NCI-H1417 treated with DMSO at 0.1 percent for 48 hours (cell line): ENCODE measurements at regions not wholly inside any gene's neighbourhood (a gene's known extent, or its start where the extent isn't known, plus 50 kb on each side); places are given as distances from the start of the nearest gene placed in this dataset.
"Not testable (repeated sequence)": the region's sequence is repeated elsewhere in the genome, so short reads cannot be mapped to it uniquely, and the experiment has no call there.

Source experiments
- DNase-seq: peaks from one replicate; lab custom pipeline; 2025; lab: John Stamatoyannopoulos, UW

DNA sequence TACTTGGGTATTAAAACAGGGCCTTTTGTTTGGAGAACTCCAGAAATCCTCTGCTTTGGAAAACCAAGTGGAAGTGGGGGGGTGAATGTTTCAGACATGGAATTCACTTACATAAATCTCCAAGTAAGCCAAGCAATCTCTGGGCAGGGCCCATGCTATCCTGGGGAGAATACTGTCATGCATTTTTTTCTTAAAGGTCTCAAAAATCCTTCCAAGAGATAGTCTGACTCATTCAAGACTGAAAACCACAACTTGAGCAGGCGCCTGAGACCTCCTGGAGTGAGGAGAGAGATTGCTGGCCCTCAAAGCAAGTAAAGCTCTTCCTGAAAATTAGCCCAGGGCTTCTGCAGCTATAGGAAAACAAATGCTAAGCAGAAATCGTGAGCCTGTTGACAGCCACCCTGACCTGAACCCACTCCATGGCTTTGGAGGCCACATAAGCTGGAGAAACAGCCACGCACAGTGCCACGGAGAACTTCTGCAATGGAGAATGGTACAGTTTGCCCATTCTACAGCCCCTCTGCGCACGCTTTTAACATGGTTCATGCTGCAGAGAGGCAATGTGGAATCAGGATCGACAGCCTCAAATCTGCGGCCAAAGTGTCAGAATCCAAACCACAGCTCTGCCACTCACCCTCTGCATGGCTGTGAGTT lies 203.1 kb upstream of the AUTS2 start:
- DNase-seq: no peak

DNA sequence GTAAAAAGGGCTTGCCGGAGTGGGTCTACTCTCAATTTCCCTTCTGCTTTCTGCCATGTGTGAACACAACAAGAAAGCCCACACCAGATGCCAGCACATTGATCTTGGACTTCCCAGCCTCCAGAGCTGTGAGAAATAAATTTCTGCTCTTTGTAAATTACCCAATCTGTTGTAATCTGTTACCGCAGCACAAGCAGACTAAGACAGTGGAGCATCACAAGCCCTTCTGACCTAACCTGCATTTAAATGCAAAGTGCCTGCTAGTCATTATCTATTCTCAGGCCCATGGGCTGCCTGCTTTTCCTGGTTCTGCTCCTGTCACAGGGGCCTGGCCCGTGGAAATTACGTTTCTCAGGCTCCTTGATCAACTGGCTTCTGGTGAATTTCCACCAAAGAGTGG lies 199.3 kb upstream of the AUTS2 start:
- no peak for DNase-seq

DNA sequence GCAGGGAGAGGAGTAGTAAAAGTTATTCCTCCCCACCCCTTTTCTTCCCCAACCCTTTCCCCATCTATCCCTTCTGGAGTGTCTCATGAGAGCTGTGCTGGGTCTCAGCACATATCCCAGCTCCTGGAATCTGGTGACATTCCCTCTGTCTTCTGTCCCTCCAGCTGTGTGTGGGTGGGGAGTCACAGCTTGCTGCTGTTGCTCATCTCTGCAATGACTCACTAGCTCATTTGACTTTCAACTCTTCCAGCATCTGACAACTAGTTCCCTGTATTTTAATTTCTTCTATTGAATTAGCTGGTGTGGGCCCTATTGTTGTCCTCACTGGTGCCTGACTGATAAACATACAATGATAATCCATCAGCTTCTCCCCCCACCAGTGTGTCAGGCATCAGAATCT lies 198.9 kb upstream of the AUTS2 start:
- DNase-seq: no peak

DNA sequence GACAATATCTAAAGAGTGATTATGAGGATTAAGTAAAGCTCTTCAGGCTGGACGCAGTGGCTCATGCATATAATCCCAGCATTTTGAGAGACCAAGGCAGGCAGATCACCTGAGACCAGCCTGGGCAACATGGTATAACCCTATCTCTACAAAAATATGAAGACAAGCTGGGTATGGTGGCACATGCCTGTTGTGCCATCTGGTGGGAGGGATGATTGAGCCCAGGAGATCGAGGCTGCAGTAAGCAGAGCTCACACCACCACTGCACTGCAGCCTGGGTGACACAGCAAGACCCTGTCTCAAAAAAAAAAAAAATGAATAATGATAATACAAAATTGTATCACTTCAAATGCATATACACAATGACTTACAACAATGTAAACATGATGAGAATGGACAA lies 195.6 kb upstream of the AUTS2 start:
- DNase-seq: no peak

DNA sequence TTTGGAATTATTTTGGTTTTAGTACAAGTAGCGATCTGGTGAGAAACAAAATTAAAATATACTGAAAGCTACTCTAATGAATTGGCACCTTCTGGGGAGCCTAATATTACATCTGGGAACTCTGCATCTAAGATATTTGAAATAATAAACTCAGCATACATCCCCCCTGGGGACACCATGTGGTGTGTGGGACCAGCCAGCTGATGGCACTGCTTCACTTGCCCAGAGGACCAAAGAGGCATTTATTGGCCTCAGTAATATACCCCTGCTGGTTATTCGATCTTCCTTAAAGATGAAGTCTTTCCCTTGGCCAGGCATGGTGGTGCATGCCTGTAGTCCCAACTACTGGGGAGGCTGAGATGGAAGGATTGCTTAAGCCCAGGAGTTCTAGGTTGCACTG lies 195.1 kb upstream of the AUTS2 start:
- no peak for DNase-seq

DNA sequence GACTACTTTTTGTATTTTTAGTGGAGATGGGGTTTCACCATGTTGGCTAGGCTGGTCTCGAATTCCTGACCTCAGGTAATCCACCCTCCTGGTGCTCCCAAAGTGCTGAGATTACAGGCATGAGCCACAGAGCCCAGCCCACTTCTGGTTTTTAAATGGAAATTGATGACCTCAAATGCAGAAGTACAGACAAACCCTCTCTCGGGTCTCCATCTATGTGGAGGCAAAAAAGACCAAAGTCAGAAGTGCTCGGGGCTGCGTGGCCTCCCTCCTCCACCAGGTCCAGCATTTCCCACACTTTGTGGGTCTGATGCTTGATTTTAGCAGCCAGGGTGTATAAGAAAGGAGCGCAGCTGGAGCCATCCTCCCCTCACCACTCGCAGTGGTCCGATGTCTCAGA lies 187.3 kb upstream of the AUTS2 start:
- DNase-seq: no peak

DNA sequence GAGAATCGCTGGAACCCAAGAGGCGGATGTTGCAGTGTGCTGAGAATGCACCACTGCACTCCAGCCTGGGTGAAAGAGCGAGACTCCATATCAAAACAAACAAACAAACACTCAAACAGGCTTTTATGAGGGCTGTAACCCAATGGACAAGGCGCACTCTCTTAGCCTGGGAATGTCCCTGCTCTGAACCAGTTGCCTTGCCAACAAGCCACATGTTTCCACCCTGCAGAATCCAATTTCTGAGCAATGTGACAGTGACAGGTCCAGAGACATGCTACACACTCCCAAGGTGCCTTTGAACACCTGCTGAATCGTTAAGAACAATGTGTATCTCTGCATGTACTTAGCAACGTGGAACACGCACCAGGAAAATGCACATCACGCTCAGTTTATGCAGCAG lies 186.8 kb upstream of the AUTS2 start:
- DNase-seq: no peak

DNA sequence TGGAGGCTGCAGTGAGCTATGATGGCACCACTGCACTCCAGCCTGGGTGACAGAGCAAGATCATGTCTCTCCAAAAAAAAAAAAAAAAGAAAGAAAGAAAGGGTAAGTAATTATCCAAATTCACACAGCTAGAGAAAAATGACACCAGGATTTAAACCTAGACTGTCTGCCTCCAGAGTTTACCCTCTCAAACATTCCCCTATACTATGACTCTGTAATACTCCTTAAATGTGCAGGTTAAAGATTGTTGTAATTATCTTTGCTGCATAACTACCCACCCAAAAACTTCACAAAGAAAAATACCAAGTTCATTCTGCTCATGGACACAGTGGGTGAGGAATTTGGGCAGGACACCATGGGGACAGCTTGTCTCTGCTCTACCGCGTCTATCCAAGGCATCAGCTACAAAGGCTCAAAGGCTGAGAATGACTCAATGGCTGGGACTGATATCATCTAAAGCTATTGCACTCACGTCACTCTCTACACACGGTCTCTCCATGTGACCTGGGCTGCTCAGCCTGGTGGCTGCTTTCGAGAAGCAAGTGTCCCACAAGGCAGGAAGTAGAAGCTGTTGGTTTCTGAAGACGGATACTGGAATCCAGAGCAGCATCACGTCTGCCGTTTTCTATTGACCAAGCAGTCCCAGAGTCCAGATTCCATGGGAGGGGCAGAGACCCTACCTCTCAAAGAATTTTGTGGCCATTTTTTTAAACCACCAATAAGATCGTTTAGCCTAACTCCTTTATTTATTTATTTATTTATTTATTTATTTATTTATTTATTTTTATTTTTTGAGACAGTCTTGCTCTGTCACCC lies 185.7 kb upstream of the AUTS2 start:
- DNase-seq: no peak

DNA sequence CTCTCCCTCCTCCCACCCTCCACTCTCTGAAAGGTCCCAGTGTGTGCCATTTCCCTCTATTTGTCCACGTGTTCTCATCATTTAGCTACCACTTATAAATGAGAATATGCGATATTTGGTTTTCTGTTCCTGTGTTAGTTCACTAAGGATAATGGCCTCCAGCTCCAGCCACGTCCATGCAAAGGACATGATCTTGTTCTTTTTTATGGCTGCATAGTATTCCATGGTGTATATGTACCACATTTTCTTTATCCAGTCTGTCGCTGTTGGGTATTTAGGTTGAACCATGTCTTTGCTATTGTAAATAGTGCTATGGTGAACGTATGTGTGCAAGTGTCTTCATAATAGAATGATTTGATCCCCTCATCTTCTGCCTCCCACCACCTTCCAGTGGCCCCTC lies 183.7 kb upstream of the AUTS2 start:
- DNase-seq: no peak

DNA sequence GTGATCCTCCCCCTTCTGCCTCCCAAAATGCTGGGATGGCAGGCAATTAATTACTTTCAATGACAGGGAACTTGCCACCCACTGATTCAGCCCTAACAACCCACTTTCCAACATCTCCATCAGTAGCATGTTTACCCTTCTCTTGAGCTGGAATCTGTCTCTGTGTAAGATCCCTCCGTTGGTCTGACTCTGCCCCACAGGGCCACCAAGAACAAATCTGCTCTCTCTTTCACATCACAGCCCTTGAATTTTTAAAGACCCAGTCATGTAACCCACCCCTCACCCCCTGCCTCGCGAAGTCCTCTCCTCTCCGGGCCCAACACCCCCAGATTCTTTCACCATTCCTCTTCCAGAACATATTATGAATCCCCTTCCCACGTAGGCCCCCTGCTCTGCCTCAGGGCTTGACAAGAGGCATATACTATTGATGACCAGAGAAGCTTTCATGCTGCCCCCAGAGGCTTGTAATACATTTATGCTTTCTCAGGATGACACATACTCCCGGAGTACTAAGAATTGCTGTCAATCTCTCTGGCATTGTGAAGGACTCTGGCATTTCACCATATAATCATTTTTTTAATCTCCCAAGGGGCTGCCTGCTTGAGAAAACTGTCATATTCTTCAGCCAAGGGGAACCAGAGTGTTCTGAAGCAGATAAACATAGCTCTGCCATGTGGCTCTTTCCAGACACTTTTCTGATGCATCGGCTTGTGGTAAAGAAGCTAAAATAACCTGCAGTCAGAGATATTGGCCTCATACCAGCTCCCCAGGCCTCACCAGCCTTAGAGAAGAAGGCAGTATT lies 179.2 kb upstream of the AUTS2 start:
- DNase-seq: no peak

DNA sequence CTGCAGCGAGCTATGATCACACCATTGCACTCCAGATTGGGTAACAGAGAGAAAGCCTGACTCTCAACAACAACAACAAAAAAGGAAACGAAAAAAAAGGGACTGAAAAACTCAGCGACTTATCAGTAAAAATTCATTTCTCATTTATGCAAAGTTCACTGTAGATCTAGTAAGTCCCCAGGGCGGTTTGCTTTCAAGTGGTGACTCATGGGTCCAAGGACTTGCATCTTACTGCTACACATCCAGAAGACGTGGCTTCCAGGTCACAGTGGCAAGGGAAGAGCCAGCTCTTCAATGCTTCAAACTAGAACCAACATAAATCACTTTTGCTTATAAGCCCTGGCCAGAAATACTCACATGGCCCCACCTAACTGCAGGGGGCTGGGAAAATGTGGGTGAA lies 178.3 kb upstream of the AUTS2 start:
- no peak for DNase-seq

DNA sequence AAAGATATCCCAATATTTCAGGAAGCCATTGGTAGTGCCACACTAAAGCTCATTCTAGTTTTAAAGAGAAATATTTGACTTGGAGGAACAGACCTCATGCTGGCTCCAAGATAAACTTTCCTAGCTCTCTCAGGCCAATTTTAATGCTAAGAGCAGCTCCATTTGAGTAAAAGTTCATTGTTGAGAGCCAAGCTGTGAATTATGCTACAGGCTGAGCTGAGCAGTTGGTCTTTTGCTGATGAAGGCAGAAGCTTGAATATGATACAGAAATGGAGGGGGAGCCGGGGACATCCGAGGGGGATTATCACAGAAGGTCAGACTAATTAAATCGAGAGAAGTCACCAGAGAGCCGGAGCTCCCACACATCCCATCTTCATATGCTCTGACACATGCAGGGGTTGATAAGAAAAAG lies 175.7 kb upstream of the AUTS2 start:
- DNase-seq: no peak

DNA sequence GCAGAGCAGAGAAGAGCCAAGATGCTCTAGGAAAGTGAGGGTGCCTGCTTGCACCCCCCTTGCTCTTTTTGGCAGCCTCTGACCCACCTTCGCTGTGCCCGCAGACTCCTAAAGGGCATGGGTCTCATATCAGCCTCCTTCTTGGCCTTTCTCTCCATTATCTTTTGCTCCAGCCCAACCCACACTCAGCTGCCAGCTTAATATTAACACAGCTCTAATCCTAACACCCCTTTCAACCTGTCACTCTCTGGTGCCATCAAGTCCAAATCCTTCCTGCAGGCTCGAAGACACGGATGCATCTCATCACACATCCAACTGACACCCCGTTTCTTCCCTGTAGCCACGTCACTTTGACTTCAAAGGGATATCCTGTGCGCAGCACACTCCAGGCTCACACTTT lies 171.6 kb upstream of the AUTS2 start:
- no peak for DNase-seq

DNA sequence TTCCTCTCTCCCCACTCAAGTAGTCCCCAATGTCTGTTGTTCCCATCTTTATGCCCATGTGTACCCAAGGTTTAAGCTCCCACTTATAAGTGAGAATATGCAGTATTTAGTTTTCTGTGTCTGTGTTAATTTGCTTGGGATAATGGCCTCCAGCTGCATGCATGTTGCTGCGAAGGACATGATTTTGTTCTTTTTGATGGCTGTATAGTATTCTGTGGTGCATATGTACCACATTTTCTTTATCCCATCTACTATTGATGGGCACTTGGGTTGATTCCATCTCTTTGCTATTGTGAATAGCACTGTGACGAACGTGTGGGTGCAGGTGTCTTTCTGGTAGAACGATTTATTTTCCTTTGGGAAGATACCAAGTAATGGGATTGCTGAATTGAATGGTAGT lies 170.2 kb upstream of the AUTS2 start:
- no peak for DNase-seq

DNA sequence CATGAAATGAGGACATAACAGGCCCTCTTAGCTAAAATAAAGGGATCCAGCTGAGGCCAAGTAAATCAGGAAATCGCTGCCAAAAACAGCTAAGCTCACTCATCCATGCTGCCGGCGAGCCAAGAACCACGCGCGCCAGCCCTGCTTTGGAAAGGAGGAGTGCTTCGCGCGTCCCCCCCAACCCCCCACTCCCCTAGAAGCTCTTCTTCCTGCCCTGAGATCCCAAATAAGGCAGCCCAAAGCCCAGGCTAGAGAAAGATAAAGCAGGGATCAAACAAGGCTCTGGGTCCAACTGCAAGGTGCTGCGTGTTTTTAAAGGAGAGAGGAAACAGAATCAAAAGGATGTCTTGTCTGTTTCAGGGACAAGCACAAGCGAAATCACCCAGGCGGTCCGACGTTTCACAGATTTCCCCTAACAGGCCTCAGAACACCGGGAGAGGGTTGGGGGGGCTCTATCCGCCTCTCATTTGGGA lies 168.3 kb upstream of the AUTS2 start:
- DNase-seq: no peak

DNA sequence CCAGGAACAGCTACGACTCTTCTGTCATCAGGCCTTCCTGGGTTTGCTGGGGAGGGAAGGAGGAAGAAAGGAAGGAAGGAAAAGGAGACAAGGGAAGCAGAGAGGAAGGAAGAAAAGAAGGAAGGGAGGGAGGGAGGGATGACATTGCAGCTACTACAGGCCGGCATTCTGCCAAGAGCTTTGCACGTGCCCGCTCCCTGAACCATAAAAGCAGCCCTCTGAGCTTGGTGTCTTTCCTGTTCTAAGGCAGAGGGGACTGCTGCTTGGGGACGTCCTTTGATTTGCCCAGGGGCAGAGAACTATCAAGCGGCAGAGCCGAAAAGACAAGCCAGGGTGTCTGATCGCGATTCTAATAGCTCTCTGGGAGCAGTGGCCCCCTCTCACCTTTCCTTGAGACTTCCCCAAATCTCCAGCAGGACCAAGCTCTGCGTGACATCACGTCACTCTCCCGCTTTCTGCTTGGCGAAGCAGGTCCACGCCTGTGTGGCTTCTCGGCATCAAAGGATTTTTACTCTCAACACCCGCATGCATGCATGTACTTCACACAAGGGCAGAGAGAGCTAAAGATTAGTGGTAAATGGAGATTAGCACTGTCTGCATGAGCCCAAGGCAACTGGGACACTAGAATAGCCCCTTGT lies 167.8 kb upstream of the AUTS2 start:
- DNase-seq: no peak

DNA sequence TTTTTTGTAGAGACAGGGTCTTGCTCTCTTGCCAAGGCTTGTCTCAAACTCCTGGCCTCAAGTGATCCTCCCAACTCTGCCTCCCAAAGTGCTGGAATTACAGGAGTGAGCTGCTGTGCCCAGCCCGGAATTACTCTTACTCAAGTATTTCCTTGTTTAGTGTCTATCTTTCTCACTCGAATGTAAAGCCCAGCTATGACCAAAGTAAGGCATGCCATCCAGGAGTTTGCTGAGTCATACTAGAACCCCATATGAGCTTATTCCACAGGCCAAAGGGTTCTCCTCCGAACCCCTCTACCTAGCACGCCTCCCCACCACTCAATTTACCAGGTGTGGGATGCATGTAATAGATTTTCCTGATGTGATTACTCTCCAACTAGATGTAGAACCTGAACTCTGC lies 166.6 kb upstream of the AUTS2 start:
- no peak for DNase-seq

DNA sequence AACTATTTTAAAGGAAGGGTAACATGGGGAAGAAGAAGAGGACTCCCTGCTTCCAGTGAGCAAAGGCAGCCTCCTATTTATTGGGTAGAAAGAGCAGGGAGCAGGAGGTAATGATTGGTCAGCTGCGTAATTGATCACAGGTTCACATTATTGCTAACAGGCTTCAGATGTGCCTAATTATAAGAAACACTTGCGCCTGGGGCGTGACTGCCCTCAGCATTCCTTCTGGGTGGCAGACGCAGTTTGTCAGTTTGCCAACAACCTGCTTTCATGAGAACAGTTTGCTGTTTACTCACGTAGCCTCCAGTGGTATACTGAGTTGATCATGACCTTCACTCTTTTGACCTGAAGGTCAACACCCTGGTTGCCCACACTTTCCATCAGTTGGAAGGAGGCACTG lies 166.0 kb upstream of the AUTS2 start:
- not testable (repeated sequence) for DNase-seq

DNA sequence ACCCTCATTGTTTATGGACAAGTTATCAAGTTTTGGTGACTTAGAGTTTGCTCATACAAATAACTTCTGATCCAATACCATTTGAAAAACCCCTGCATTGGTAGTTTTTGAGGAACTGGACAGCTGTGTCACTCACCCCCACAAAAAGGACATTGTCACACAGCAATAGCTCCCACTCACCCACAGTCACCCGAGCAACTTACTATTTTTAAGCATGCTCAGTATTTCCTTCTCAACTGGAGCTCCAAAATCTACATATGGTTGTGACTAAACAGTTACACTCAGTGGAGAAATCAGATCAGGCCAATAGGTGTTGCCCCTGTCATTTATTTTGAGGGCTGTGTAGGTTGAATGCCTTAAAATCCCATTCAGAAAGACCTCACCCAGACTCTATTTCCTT lies 165.2 kb upstream of the AUTS2 start:
- DNase-seq: no peak

DNA sequence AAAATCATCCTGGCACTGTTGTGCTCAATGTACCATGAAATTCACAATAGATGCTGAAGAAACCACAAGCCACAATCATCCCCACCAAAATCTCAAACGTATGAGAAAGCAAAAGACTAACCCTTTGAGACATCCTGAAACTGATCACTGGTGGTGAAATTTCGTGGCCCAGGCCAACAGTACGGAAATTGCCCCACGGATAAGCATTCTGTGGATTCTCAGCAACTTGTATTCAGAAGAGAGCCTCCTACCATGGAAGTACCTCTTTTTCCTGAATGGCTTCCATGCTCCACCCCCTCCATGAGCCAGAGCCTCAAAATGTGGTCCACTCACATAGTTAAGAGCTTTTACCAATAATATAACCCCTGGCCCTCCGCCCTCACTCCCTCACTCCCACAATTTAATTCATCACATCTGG lies 163.9 kb upstream of the AUTS2 start:
- no peak for DNase-seq

DNA sequence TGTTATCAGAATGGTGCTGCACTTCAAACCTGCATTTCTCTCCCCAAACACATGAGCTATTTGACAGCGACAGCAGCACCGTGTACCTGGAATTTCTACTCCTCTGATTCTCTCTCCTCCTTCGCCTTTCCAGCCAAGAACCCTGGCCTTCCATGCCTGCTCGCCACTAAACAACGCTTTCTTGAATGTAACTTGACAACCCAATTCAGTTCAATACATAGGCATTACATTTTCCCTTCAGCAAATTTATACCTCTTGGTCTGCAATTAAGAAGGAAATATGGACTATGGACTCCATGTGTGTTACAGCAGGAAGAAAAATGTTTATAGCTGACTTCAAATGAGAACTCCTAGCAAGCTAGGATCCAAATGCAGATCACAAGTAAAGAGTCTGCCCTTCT lies 162.6 kb upstream of the AUTS2 start:
- DNase-seq: no peak

DNA sequence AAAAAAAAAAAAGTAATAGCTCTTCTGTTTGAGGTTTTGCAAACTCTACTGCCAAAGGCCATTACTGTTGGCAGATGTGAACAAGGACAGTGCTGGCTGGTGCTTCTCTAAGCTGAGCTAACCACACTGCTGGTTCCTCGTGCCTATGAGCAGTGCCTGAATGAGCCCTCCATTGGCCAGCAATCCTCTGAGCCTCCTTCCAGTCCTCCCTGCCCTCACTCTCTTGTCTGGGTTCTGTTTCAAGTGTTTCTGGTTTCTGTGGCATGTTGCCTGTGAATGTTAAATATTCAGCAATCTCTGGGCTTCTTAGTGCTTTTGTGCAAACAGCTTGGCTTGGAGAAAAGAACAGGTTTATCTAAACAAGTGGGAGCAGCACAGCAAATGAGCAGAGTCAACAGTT lies 161.3 kb upstream of the AUTS2 start:
- DNase-seq: no peak
